ENCODE measurements at regions not wholly inside any gene's neighbourhood (a gene's known extent, or its start where the extent isn't known, plus 50 kb on each side); places are given as distances from the start of the nearest gene placed in this dataset.

GRCh38 chr22:47605441-47605840, 843.0 kb downstream of the TBC1D22A start:
- in situ Hi-C loops (cut with MboI; ENCODE audit: low pct_unique_long_range_greater_than_20kb in 2 of 9, low sequenced_read_pairs in 9 of 9, unreplicated experiment in 9 of 9), result no loop called here
- Histone ChIP-seq H3K27ac (no peak overlapping the region), H3K4me1 (replicated peaks in 1 of 2) (no peaks in the 10 kb centered on the region), H3K4me3 (no peak overlapping the region)
- 20 to 80% (median 43%) methylated on average over 1 to 9 of the region's 15 CpGs; no CpG with 5 or more reads in 4 of the 10 experiments for WGBS, 10 experiments
- ATAC-seq (replicated peaks in 6 of 8), result no peak

- in situ Hi-C loops (cut with MboI; ENCODE audit: low pct_unique_long_range_greater_than_20kb in 2 of 9, low sequenced_read_pairs in 9 of 9, unreplicated experiment in 9 of 9), result no loop called here
- ATAC-seq (replicated peaks in 6 of 8), result no peak
- Histone ChIP-seq H3K4me1 (replicated peaks in 1 of 2) (no peaks in the 10 kb centered on the region), H3K27ac (no peak overlapping the region), H3K4me3 (no peak overlapping the region)
- WGBS, 10 experiments, result 0 to 100% (median 41%) methylated on average over 1 to 3 of the region's 3 CpGs; no CpG with 5 or more reads in 3 of the 10 experiments
Measured at GRCh38 chr22:47604563-47604962, 842.1 kb downstream of the TBC1D22A start.

GRCh38 chr22:47602732-47603131, 840.3 kb downstream of the TBC1D22A start:
- 80 to 81% methylated on average over 1 to 3 of the region's 3 CpGs; no CpG with 5 or more reads in 8 of the 10 experiments for WGBS, 10 experiments
- ATAC-seq (replicated peaks in 6 of 8), result no peak
- H3K4me1 ChIP-seq (replicated peaks in 1 of 2), result no peaks in the 10 kb centered on the region
- H3K27ac ChIP-seq, result no peak overlapping the region
- H3K4me3 ChIP-seq, result no peak overlapping the region
- in situ Hi-C loops (cut with MboI; ENCODE audit: low pct_unique_long_range_greater_than_20kb in 2 of 9, low sequenced_read_pairs in 9 of 9, unreplicated experiment in 9 of 9), result no loop called here

- Histone ChIP-seq H3K27ac (no peak overlapping the region), H3K4me1 (replicated peaks in 1 of 2) (no peaks in the 10 kb centered on the region), H3K4me3 (no peak overlapping the region)
- WGBS, 10 experiments, result 0 to 89% (median 35%) methylated on average over 1 to 5 of the region's 10 CpGs; no CpG with 5 or more reads in 4 of the 10 experiments
- no peak for ATAC-seq (replicated peaks in 6 of 8)
- in situ Hi-C loops (cut with MboI; ENCODE audit: low pct_unique_long_range_greater_than_20kb in 2 of 9, low sequenced_read_pairs in 9 of 9, unreplicated experiment in 9 of 9), result no loop called here
Measured at GRCh38 chr22:47601666-47602065, 839.2 kb downstream of the TBC1D22A start.

GRCh38 chr22:47600791-47601625, 838.6 kb downstream of the TBC1D22A start:
- Histone ChIP-seq H3K4me1 (replicated peaks in 1 of 2) (no peaks in the 10 kb centered on the region), H3K4me3 (no peak overlapping the region), H3K27ac (no peak overlapping the region)
- ATAC-seq (replicated peaks in 6 of 8), result no peak
- in situ Hi-C loops (cut with MboI; ENCODE audit: low pct_unique_long_range_greater_than_20kb in 2 of 9, low sequenced_read_pairs in 9 of 9, unreplicated experiment in 9 of 9), result no loop called here
- WGBS, 10 experiments, result 10 to 86% (median 66%) methylated on average over 1 to 4 of the region's 16 CpGs; no CpG with 5 or more reads in 2 of the 10 experiments

- ATAC-seq (replicated peaks in 6 of 8), result no peak
- WGBS, 10 experiments, result 69% methylated on average over 7 of the region's 11 CpGs; no CpG with 5 or more reads in 9 of the 10 experiments
- in situ Hi-C loops (cut with MboI; ENCODE audit: low pct_unique_long_range_greater_than_20kb in 2 of 9, low sequenced_read_pairs in 9 of 9, unreplicated experiment in 9 of 9), result no loop called here
- Histone ChIP-seq H3K27ac (no peak overlapping the region), H3K4me3 (no peak overlapping the region), H3K4me1 (replicated peaks in 1 of 2) (no peaks in the 10 kb centered on the region)
Measured at GRCh38 chr22:47600281-47600680, 837.8 kb downstream of the TBC1D22A start.

GRCh38 chr22:47599753-47600152, 837.3 kb downstream of the TBC1D22A start:
- H3K4me3 ChIP-seq, result no peak overlapping the region
- no peak for ATAC-seq (replicated peaks in 6 of 8)
- in situ Hi-C loops (cut with MboI; ENCODE audit: low pct_unique_long_range_greater_than_20kb in 2 of 9, low sequenced_read_pairs in 9 of 9, unreplicated experiment in 9 of 9), result loop anchor here in 2 of 9 experiments (25.0 kb wide), 2 partner anchors 112 to 1987 kb away; no protein-coding TSS in a partner anchor
- H3K4me1 ChIP-seq (replicated peaks in 1 of 2), result no peaks in the 10 kb centered on the region
- 0 to 100% (median 75%) methylated on average over 1 to 3 of the region's 10 CpGs; no CpG with 5 or more reads in 3 of the 10 experiments for WGBS, 10 experiments
- no peak overlapping the region for H3K27ac ChIP-seq

- no peak overlapping the region for H3K27ac ChIP-seq
- WGBS, 10 experiments, result 0 to 100% (median 51%) methylated on average over 1 to 5 of the region's 6 CpGs; no CpG with 5 or more reads in 4 of the 10 experiments
- H3K4me3 ChIP-seq, result no peak overlapping the region
- no peaks in the 10 kb centered on the region for H3K4me1 ChIP-seq (replicated peaks in 1 of 2)
- in situ Hi-C loops (cut with MboI; ENCODE audit: low pct_unique_long_range_greater_than_20kb in 2 of 9, low sequenced_read_pairs in 9 of 9, unreplicated experiment in 9 of 9), result loop anchor here in 2 of 9 experiments (25.0 kb wide), 2 partner anchors 112 to 1987 kb away; no protein-coding TSS in a partner anchor
- no peak for ATAC-seq (replicated peaks in 6 of 8)
Measured at GRCh38 chr22:47598864-47599263, 836.4 kb downstream of the TBC1D22A start.

GRCh38 chr22:47597041-47597440, 834.6 kb downstream of the TBC1D22A start:
- no peak overlapping the region for H3K27ac ChIP-seq
- no peaks in the 10 kb centered on the region for H3K4me1 ChIP-seq (replicated peaks in 1 of 2)
- in situ Hi-C loops (cut with MboI; ENCODE audit: low pct_unique_long_range_greater_than_20kb in 2 of 9, low sequenced_read_pairs in 9 of 9, unreplicated experiment in 9 of 9), result loop anchor here in 2 of 9 experiments (25.0 kb wide), 2 partner anchors 110 to 1985 kb away; no protein-coding TSS in a partner anchor
- no peak overlapping the region for H3K4me3 ChIP-seq
- ATAC-seq (replicated peaks in 6 of 8), result no peak
- 0 to 40% (median 17%) methylated on average over 1 to 6 of the region's 9 CpGs; no CpG with 5 or more reads in 3 of the 10 experiments for WGBS, 10 experiments

GRCh38 chr22:47596176-47596690, 833.8 kb downstream of the TBC1D22A start:
- in situ Hi-C loops (cut with MboI; ENCODE audit: low pct_unique_long_range_greater_than_20kb in 2 of 9, low sequenced_read_pairs in 9 of 9, unreplicated experiment in 9 of 9), result loop anchor here in 2 of 9 experiments (25.0 kb wide), 2 partner anchors 109 to 1984 kb away; no protein-coding TSS in a partner anchor
- ATAC-seq (replicated peaks in 6 of 8), result no peak
- Histone ChIP-seq H3K4me3 (no peak overlapping the region), H3K4me1 (replicated peaks in 1 of 2) (no peaks in the 10 kb centered on the region), H3K27ac (no peak overlapping the region)
- 17 to 94% (median 50%) methylated on average over 1 to 5 of the region's 9 CpGs; no CpG with 5 or more reads in 5 of the 10 experiments for WGBS, 10 experiments

GRCh38 chr22:47594836-47595521, 832.5 kb downstream of the TBC1D22A start:
- no peak for ATAC-seq (replicated peaks in 6 of 8)
- in situ Hi-C loops (cut with MboI; ENCODE audit: low pct_unique_long_range_greater_than_20kb in 2 of 9, low sequenced_read_pairs in 9 of 9, unreplicated experiment in 9 of 9), result loop anchor here in 2 of 9 experiments (25.0 kb wide), 2 partner anchors 108 to 1983 kb away; no protein-coding TSS in a partner anchor

GRCh38 chr22:47593911-47594311, 831.5 kb downstream of the TBC1D22A start:
- Histone ChIP-seq H3K27ac (no peak overlapping the region), H3K4me3 (no peak overlapping the region), H3K4me1 (replicated peaks in 1 of 2) (no peaks in the 10 kb centered on the region)
- in situ Hi-C loops (cut with MboI; ENCODE audit: low pct_unique_long_range_greater_than_20kb in 2 of 9, low sequenced_read_pairs in 9 of 9, unreplicated experiment in 9 of 9), result loop anchor here in 2 of 9 experiments (25.0 kb wide), 2 partner anchors 107 to 1982 kb away; no protein-coding TSS in a partner anchor
- WGBS, 10 experiments, result 23 to 100% (median 52%) methylated on average over 1 to 14 of the region's 15 CpGs; no CpG with 5 or more reads in 4 of the 10 experiments
- ATAC-seq (replicated peaks in 6 of 8), result no peak

More at GRCh38 chr22:47594836-47595521, 832.5 kb downstream of the TBC1D22A start:
- WGBS, 10 experiments, result 6 to 90% (median 31%) methylated on average over 1 to 4 of the region's 6 CpGs; no CpG with 5 or more reads in 3 of the 10 experiments
- Histone ChIP-seq H3K4me3 (no peak overlapping the region), H3K27ac (no peak overlapping the region), H3K4me1 (replicated peaks in 1 of 2) (no peaks in the 10 kb centered on the region)
